ENCODE measurements at regions not wholly inside any gene's neighbourhood (a gene's known extent, or its start where the extent isn't known, plus 50 kb on each side); places are given as distances from the start of the nearest gene placed in this dataset.

DNA sequence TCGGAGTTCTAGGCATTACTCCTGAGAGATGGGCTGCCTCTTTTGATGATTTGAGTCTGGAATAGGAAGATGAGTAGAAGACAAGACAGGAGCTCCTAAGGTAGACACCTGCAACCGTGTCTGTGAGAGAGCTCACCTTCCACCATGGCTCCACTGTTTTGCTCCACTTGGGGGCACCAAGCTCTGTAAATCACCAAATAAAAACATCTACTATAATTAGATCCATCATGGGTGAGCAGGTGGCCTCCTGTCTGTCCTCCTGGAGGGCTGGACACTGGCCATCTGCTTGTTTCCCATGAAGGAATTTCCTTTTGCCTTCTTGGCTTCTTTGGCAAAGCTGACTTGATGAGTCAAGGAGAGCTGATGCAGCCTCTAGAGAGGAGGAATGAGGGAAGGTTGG is 179.0 kb downstream of the HAPSTR1 start:
- TF ChIP-seq POLR2AphosphoS5 (IDR thresholded peaks at IDR 0.05) (no peak), CTCF (IDR thresholded peaks at IDR 0.05) (no peak), POLR2A (IDR thresholded peaks at IDR 0.05) (no peak), EP300 (IDR thresholded peaks at IDR 0.05; ENCODE audit: low read depth) (no peak)
